PC-3 (cell line): ENCODE measurements at regions not wholly inside any gene's neighbourhood (a gene's known extent, or its start where the extent isn't known, plus 50 kb on each side); places are given as distances from the start of the nearest gene placed in this dataset.

Experiments used
- CTCF ChIP-seq: fragments of 300-600 bp; sonication (generic); conservative IDR thresholded peaks from 2 replicates; pipeline ENCODE4 v1.5.1; 2017; ENCODE audit warnings: antibody characterized with exemption, low read depth, mild to moderate bottlenecking, low read length
- EZH2 ChIP-seq: fragments of 300-600 bp; sonication (generic); IDR thresholded peaks from one replicate; pipeline ENCODE4 v1.6.1; 2017; ENCODE audit warnings: antibody characterized with exemption, mild to moderate bottlenecking, low read length; ENCODE audit not compliant: unreplicated experiment
- EZH2phosphoT487 ChIP-seq: fragments of 300-600 bp; sonication (generic); IDR thresholded peaks from 2 replicates; pipeline ENCODE4 v1.6.1; 2018; ENCODE audit warnings: mild to moderate bottlenecking, antibody characterized with exemption, low read length, borderline replicate concordance

- TF ChIP-seq EZH2 = no peak
- TF ChIP-seq CTCF = no peak
- no peak for TF ChIP-seq EZH2phosphoT487
Observed at GRCh38 chrX:141405853-141406492, 163.7 kb upstream of the SPANXC start.
